GM12878 (cell line): ENCODE measurements at regions not wholly inside any gene's neighbourhood (a gene's known extent, or its start where the extent isn't known, plus 50 kb on each side); places are given as distances from the start of the nearest gene placed in this dataset.

Experiments
- ATAC-seq: fragments of 200-7000 bp; cut with Tn5 transposase; 3 replicates; pipeline ENCODE4 v1.9.1; 2020; ENCODE audit warnings: mild to moderate bottlenecking, moderate library complexity
- BruUV-seq: library from RNA; stranded (reverse); fragments of 400-500 nt; replicated peaks from 2 replicates; lab custom pipeline; 2021; lab: Mats Ljungman, UMichigan
- CTCF ChIA-PET: fragments of 300-600 bp; sonication (Branson Sonifier 250); formaldehyde crosslinking; extraction: SDS; loops from one replicate; lab custom pipeline; 2021; ENCODE audit warnings: inconsistent platforms; lab: Yijun Ruan, JAX
- POLR2A ChIA-PET: fragments of 350-600 bp; formaldehyde crosslinking; extraction: SDS; loops from one replicate; lab custom pipeline; 2021; ENCODE audit warnings: inconsistent platforms; lab: Charles Lee
- RAD21 ChIA-PET: fragments of 300-600 bp; sonication (Branson Sonifier 250); formaldehyde crosslinking; loops from one replicate; lab custom pipeline; 2023; ENCODE audit warnings: antibody characterized with exemption; ENCODE audit not compliant: unreplicated experiment; lab: Charles Lee
- SMC1A ChIA-PET: fragments of 300-600 bp; sonication (Branson Sonifier 250); formaldehyde crosslinking; loops from one replicate; lab custom pipeline; 2023; ENCODE audit not compliant: unreplicated experiment, uncharacterized antibody; lab: Charles Lee
- DNase-seq: peaks from one replicate; pipeline ENCODE4 v3.0.0-alpha.2; 2011; ENCODE audit warnings: low read depth, low spot score
- FAIRE-seq: peaks from 3 replicates; lab custom pipeline; 2011; peaks lifted over from hg19 to GRCh38; lab: Jason Lieb, UNC
- H2AFZ ChIP-seq: 2 replicates; pipeline ENCODE4 v1.6.0; 2011; ENCODE audit warnings: low read depth, low read length, control low read depth; ENCODE audit not compliant: control insufficient read depth
- H3K27ac ChIP-seq: 2 replicates; pipeline ENCODE4 v1.5.1; 2011; ENCODE audit warnings: control low read depth; ENCODE audit not compliant: control insufficient read depth, insufficient read depth
- H3K27me3 ChIP-seq, 2 experiments: replicated peaks in 1 of 2; 2 replicates each; pipeline versions ENCODE4 v1.6.0 to v1.6.1; 2011; ENCODE audit warnings: low read length in 1 of 2; ENCODE audit not compliant: control insufficient read depth in 2 of 2, insufficient read depth in 2 of 2
- H3K36me3 ChIP-seq, 2 experiments: 2 replicates each; pipeline ENCODE4 v1.5.1; 2011; ENCODE audit warnings: low read length in 1 of 2; ENCODE audit not compliant: control insufficient read depth in 2 of 2, insufficient read depth in 2 of 2
- H3K4me1 ChIP-seq: 2 replicates; pipeline ENCODE4 v1.6.1; 2011; ENCODE audit warnings: mild to moderate bottlenecking, low read length, moderate library complexity, mixed read lengths; ENCODE audit not compliant: control insufficient read depth, insufficient read depth
- H3K4me2 ChIP-seq: 2 replicates; pipeline ENCODE4 v1.6.0; 2011; ENCODE audit warnings: control low read depth; ENCODE audit not compliant: control insufficient read depth, insufficient read depth
- H3K4me3 ChIP-seq: fragments of 200-600 bp; sonication (generic); 2 replicates; pipeline ENCODE4 v1.5.1; 2016
- H3K79me2 ChIP-seq: 2 replicates; pipeline ENCODE4 v1.6.0; 2011; ENCODE audit warnings: low read length; ENCODE audit not compliant: control insufficient read depth, insufficient read depth
- H3K9ac ChIP-seq: 2 replicates; pipeline ENCODE4 v1.8.0; 2011; ENCODE audit warnings: low read length, control low read depth, mixed read lengths; ENCODE audit not compliant: control insufficient read depth, insufficient read depth
- H3K9me3 ChIP-seq: replicated peaks from 3 replicates; pipeline ENCODE4 v1.5.1; 2011; ENCODE audit warnings: mild to moderate bottlenecking, low read length; ENCODE audit not compliant: control insufficient read depth, insufficient read depth
- H4K20me1 ChIP-seq: 2 replicates; pipeline ENCODE4 v1.6.0; 2011; ENCODE audit not compliant: control insufficient read depth, insufficient read depth
- ATF7 ChIP-seq: fragments of 450-650 bp; IDR thresholded peaks from 2 replicates; pipeline ENCODE4 v1.6.1; 2016; ENCODE audit warnings: low read depth, mild to moderate bottlenecking
- BCL11A ChIP-seq: IDR thresholded peaks from 2 replicates; pipeline ENCODE4 v1.6.1; 2011; ENCODE audit warnings: low read depth, low read length
- CBX3 ChIP-seq: fragments of 200-600 bp; sonication (generic); IDR thresholded peaks from 2 replicates; pipeline ENCODE4 v1.6.1; 2016; ENCODE audit warnings: low read depth, borderline replicate concordance
- FOS ChIP-seq: IDR thresholded peaks from 3 replicates; pipeline ENCODE4 v1.6.1; 2011; ENCODE audit warnings: borderline replicate concordance; ENCODE audit not compliant: insufficient read length; ENCODE audit errors: extremely low read depth
- GABPA ChIP-seq: IDR thresholded peaks from 2 replicates; pipeline ENCODE4 v1.6.1; 2014; ENCODE audit warnings: antibody characterized with exemption, low read depth, mild to moderate bottlenecking, inconsistent platforms
- HDAC6 ChIP-seq: fragments of 200-600 bp; sonication (generic); IDR thresholded peaks from one replicate; pipeline ENCODE4 v1.8.0; 2017; ENCODE audit warnings: antibody characterized with exemption; ENCODE audit not compliant: unreplicated experiment
- NR2C2 ChIP-seq: IDR thresholded peaks from 2 replicates; pipeline ENCODE4 v1.6.1; 2011; ENCODE audit warnings: borderline replicate concordance, low read depth; ENCODE audit not compliant: control insufficient read depth, insufficient read length
- POLR2AphosphoS5 ChIP-seq: IDR thresholded peaks from 2 replicates; pipeline ENCODE4 v1.6.1; 2011; ENCODE audit warnings: mild to moderate bottlenecking, low read length, inconsistent platforms
- RCOR1 ChIP-seq: conservative IDR thresholded peaks from 2 replicates; pipeline ENCODE4 v1.6.1; 2012; ENCODE audit warnings: low read depth, low read length, improper control_type of control experiment
- RELA ChIP-seq: fragments of 450-650 bp; IDR thresholded peaks from 2 replicates; pipeline ENCODE4 v1.8.0; 2014; ENCODE audit warnings: borderline replicate concordance; ENCODE audit not compliant: partially characterized antibody
- SMAD1 ChIP-seq: fragments of 450-650 bp; IDR thresholded peaks from 2 replicates; pipeline ENCODE4 v1.6.1; 2018; ENCODE audit warnings: mild to moderate bottlenecking, low read depth; ENCODE audit not compliant: partially characterized antibody
- SPI1 ChIP-seq: IDR thresholded peaks from 2 replicates; pipeline ENCODE4 v1.6.1; 2011; ENCODE audit warnings: low read depth, mild to moderate bottlenecking, low read length, moderate library complexity, borderline replicate concordance; ENCODE audit not compliant: insufficient read depth
- ZBTB40 ChIP-seq: fragments of 450-650 bp; IDR thresholded peaks from 2 replicates; pipeline ENCODE4 v1.6.1; 2016; ENCODE audit warnings: mild to moderate bottlenecking, moderate library complexity, borderline replicate concordance
- ZNF622 ChIP-seq: fragments of 450-650 bp; IDR thresholded peaks from 2 replicates; pipeline ENCODE4 v1.6.1; 2017; ENCODE audit warnings: mild to moderate bottlenecking, inconsistent platforms
- ZZZ3 ChIP-seq: IDR thresholded peaks from 2 replicates; pipeline ENCODE4 v1.6.1; 2011; ENCODE audit warnings: low read depth; ENCODE audit not compliant: control insufficient read depth, insufficient read length
- WGBS: methylation state at CpG from one replicate; pipeline ENCODE4 v1.1.6; 2016; ENCODE audit warnings: low lambda C conversion rate; ENCODE audit not compliant: insufficient replicate concordance, insufficient coverage; ENCODE audit errors: missing lambda C conversion rate; 5-methylcytosine and 5-hydroxymethylcytosine counted together
- in situ Hi-C: fragments of 300-500 bp; cut with MboI; formaldehyde crosslinking; loops from 9 replicates; pipeline ENCODE4 v1.14.3; 2018; ENCODE audit warnings: mixed read lengths
- intact Hi-C: fragments of 100-400 bp; cut with micrococcal nuclease; formaldehyde crosslinking; loops from one replicate; pipeline ENCODE4 v1.14.2; 2022; ENCODE audit not compliant: unreplicated experiment

GRCh38 chr2:173625315-173625714, 270.6 kb downstream of the CDCA7 start:
- Histone ChIP-seq H3K4me3 (no peak overlapping the region), H3K79me2 (no peaks in the 10 kb centered on the region), H2AFZ (no peak overlapping the region), H3K27ac (no peak overlapping the region), H3K9me3 (no peaks in the 10 kb centered on the region), H3K27me3 (no peaks in the 10 kb centered on the region; a peak in 3 of 4 replicates), H3K4me1 (no peaks in the 10 kb centered on the region), H3K4me2 (no peak overlapping the region), H3K36me3 (no peaks in the 10 kb centered on the region), H3K9ac (no peak overlapping the region), H4K20me1 (no peaks in the 10 kb centered on the region)
- DNase-seq (no peak), FAIRE-seq (no peak), ATAC-seq (no peak)
- ChIA-PET POLR2A (no interaction called here), RAD21 (no interaction called here), SMC1A (interaction anchor here (1.2 kb wide), 1 partner anchor 12 kb away, joined by 3 read pairs; no protein-coding TSS in a partner anchor), CTCF (no interaction called here)
- in situ Hi-C loops (no loop called here), intact Hi-C loops (no loop called here)
- no TSS peak for BruUV-seq
- WGBS, result 42% methylated on average over 11 of the region's 11 CpGs
- no peak for TF ChIP-seq SPI1
- no peak for TF ChIP-seq ATF7
- no peak for TF ChIP-seq ZZZ3

- FAIRE-seq (no peak), ATAC-seq (no peak), DNase-seq (no peak)
- no TSS peak for BruUV-seq
- in situ Hi-C loops (no loop called here), intact Hi-C loops (no loop called here)
- SMC1A ChIA-PET, result interaction anchor here (0.6 kb wide), 1 partner anchor 271 kb away, joined by 3 read pairs; no protein-coding TSS in a partner anchor
- H3K27me3 ChIP-seq, result no peaks in the 10 kb centered on the region; a peak in 2 of 4 replicates
- no peak overlapping the region for H3K9ac ChIP-seq
- no peaks in the 10 kb centered on the region for H3K9me3 ChIP-seq
- H2AFZ ChIP-seq, result no peak overlapping the region
- RAD21 ChIA-PET, result no interaction called here
- no peak overlapping the region for H3K4me2 ChIP-seq
- POLR2A ChIA-PET, result no interaction called here
- H3K36me3 ChIP-seq, result no peaks in the 10 kb centered on the region
- CTCF ChIA-PET, result no interaction called here
- H4K20me1 ChIP-seq, result no peaks in the 10 kb centered on the region
- H3K79me2 ChIP-seq, result no peaks in the 10 kb centered on the region
- no peak overlapping the region for H3K4me3 ChIP-seq
- no peak overlapping the region for H3K27ac ChIP-seq
- no peaks in the 10 kb centered on the region for H3K4me1 ChIP-seq
- TF ChIP-seq RELA (no peak), SMAD1 (no peak), RCOR1 (no peak), ZBTB40 (no peak), HDAC6 (no peak), ZNF622 (no peak), POLR2AphosphoS5 (no peak), NR2C2 (no peak), GABPA (no peak), BCL11A (no peak), CBX3 (no peak), FOS (no peak)
Measured at GRCh38 chr2:173629076-173629475, 274.4 kb downstream of the CDCA7 start.
